Epithelial cell of proximal tubule (primary cell): ENCODE measurements at regions not wholly inside any gene's neighbourhood (a gene's known extent, or its start where the extent isn't known, plus 50 kb on each side); places are given as distances from the start of the nearest gene placed in this dataset.

Source experiments
- DNase-seq: peaks from one replicate; pipeline ENCODE4 v3.0.0-alpha.2; 2011; ENCODE audit warnings: low read depth
- H3K4me3 ChIP-seq: 2 replicates; pipeline ENCODE4 v1.5.1; 2011; ENCODE audit warnings: low read depth, mild to moderate bottlenecking, low read length
- CTCF ChIP-seq: conservative IDR thresholded peaks from 2 replicates; pipeline ENCODE4 v1.5.1; 2012; ENCODE audit warnings: low read depth, mild to moderate bottlenecking, low read length

DNA sequence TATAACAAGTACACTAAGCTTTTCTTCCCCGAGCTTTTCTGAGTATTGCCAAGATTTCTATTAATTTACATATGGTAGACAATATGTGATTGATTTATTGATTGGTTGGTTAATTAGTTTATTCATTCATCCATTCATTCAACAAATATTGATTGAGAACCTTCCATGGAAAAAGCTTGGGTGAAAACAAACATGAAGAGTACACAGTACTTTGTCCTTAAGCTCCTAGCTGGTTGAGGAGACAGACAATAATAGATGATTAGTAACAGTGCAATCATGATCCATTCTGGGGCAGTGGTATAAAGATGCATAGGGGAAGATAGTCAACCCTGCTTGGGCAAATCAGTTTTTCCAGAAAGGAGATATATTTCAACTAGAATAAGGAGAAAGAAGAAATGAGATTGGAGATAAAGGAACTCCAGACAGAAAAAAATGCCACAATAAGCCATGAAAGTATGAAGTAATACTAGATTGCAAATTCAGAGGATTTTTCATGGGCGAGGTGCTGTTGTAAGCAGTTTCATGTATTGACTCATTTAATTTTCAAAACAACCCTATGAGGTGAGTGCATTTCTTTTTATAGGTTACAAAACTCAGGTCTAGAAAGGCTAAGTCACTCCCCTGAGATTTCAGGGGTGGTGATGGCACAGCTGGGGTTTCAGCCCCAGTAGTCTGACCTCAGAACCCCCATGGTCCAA, 129.5 kb downstream of the RND3 start:
- no peak for TF ChIP-seq CTCF
- H3K4me3 ChIP-seq, result no peak overlapping the region
- no peak for DNase-seq

- DNase-seq, result no peak
- TF ChIP-seq CTCF, result no peak
- no peak overlapping the region for H3K4me3 ChIP-seq
Measured at GRCh38 chr2:150355440-150355839, 132.0 kb downstream of the RND3 start.

DNA sequence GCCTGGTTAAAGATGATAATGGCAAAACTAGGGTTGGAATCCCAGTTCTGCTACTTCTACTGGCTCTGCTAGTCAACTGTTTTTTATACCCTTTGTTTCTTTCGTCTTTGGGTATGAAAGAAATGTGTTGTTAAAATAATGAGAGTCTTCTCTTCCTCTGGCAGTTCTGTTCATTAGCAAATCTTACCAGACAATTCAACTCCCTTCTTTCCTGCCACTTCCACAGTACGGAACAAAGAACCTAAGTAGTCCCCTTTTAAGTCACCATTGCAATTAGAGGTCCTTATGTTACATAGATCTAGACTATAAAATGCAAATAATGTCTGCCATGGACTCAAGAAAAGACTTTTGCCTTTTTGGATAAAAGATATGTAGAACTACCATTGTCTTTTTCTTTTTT, 134.1 kb downstream of the RND3 start:
- DNase-seq, result no peak
- TF ChIP-seq CTCF, result no peak
- no peak overlapping the region for H3K4me3 ChIP-seq

DNA sequence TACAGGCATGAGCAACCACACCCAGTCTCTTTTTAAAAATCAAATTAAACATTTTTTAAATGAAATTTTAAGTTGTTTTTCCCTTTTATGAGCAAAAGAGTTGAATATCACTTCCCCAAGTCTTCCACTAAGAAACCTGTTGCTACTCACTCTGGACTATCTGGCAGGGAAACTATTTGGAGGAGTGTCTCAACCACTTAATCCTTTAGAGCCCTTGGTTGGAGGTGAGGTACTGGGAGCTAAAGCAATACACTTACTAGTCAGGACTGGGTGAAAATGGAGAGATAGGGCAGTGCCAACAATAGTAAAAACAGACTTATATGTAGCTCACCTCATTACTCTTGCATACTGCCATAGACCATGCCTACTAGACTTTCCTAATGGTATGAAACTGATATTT, 135.5 kb downstream of the RND3 start:
- no peak for TF ChIP-seq CTCF
- H3K4me3 ChIP-seq, result no peak overlapping the region
- DNase-seq, result no peak

GRCh38 chr2:150350500-150350899, 137.0 kb downstream of the RND3 start:
- DNase-seq, result no peak
- no peak for TF ChIP-seq CTCF
- no peak overlapping the region for H3K4me3 ChIP-seq

GRCh38 chr2:150346806-150347205, 140.7 kb downstream of the RND3 start:
- no peak for TF ChIP-seq CTCF
- no peak overlapping the region for H3K4me3 ChIP-seq
- no peak for DNase-seq

- DNase-seq, result no peak
- H3K4me3 ChIP-seq, result no peak overlapping the region
- no peak for TF ChIP-seq CTCF
Measured at GRCh38 chr2:150341982-150342680, 145.3 kb downstream of the RND3 start.
